ENCODE measurements at regions not wholly inside any gene's neighbourhood (a gene's known extent, or its start where the extent isn't known, plus 50 kb on each side); places are given as distances from the start of the nearest gene placed in this dataset.

DNA sequence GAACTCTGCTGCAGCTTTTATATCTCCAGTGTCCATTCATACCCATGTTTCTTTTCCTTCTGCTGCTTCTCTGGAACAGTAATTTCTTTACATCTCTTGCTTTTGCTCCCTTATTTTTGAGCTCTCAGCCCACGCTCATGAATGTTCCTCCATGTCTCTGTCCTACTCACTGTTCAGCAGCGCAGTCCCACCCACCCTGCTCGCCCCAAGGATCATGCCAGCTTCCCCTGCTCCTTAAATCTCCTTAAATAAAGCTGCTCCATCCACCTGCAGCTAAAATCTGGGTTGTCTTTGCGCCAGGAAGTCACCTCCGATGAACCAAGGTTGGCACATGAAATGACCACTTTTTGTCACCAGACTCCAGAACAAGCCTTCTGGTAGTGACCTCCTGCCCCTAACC is 201.1 kb upstream of the RGS6 start:
- TF ChIP-seq, protein P1, sequence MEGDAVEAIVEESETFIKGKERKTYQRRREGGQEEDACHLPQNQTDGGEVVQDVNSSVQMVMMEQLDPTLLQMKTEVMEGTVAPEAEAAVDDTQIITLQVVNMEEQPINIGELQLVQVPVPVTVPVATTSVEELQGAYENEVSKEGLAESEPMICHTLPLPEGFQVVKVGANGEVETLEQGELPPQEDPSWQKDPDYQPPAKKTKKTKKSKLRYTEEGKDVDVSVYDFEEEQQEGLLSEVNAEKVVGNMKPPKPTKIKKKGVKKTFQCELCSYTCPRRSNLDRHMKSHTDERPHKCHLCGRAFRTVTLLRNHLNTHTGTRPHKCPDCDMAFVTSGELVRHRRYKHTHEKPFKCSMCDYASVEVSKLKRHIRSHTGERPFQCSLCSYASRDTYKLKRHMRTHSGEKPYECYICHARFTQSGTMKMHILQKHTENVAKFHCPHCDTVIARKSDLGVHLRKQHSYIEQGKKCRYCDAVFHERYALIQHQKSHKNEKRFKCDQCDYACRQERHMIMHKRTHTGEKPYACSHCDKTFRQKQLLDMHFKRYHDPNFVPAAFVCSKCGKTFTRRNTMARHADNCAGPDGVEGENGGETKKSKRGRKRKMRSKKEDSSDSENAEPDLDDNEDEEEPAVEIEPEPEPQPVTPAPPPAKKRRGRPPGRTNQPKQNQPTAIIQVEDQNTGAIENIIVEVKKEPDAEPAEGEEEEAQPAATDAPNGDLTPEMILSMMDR (IDR thresholded peaks at IDR 0.05; ENCODE audit: insufficient read depth, low read length), result no peak
- TF ChIP-seq POLR2AphosphoS5 (IDR thresholded peaks at IDR 0.05; ENCODE audit: low read depth) (no peak), GABPA (IDR thresholded peaks at IDR 0.05; ENCODE audit: low read depth) (no peak), SPI1 (IDR thresholded peaks at IDR 0.05; ENCODE audit: borderline replicate concordance, low read depth) (no peak)
- TF ChIP-seq, protein P2, sequence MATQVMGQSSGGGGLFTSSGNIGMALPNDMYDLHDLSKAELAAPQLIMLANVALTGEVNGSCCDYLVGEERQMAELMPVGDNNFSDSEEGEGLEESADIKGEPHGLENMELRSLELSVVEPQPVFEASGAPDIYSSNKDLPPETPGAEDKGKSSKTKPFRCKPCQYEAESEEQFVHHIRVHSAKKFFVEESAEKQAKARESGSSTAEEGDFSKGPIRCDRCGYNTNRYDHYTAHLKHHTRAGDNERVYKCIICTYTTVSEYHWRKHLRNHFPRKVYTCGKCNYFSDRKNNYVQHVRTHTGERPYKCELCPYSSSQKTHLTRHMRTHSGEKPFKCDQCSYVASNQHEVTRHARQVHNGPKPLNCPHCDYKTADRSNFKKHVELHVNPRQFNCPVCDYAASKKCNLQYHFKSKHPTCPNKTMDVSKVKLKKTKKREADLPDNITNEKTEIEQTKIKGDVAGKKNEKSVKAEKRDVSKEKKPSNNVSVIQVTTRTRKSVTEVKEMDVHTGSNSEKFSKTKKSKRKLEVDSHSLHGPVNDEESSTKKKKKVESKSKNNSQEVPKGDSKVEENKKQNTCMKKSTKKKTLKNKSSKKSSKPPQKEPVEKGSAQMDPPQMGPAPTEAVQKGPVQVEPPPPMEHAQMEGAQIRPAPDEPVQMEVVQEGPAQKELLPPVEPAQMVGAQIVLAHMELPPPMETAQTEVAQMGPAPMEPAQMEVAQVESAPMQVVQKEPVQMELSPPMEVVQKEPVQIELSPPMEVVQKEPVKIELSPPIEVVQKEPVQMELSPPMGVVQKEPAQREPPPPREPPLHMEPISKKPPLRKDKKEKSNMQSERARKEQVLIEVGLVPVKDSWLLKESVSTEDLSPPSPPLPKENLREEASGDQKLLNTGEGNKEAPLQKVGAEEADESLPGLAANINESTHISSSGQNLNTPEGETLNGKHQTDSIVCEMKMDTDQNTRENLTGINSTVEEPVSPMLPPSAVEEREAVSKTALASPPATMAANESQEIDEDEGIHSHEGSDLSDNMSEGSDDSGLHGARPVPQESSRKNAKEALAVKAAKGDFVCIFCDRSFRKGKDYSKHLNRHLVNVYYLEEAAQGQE (IDR thresholded peaks at IDR 0.05; ENCODE audit: insufficient replicate concordance, low read depth), result no peak
